Ascending aorta (tissue), 2 donors: ENCODE measurements at regions not wholly inside any gene's neighbourhood (a gene's known extent, or its start where the extent isn't known, plus 50 kb on each side); places are given as distances from the start of the nearest gene placed in this dataset.

Experiments
- DNase-seq, 2 donors: peaks; one replicate each; pipeline ENCODE4 v3.0.0-alpha.2; 2019; ENCODE audit warnings: low spot score in 2 of 2
- H3K27ac ChIP-seq, 2 donors: fragments of 200-600 bp; sonication (generic); one replicate each; pipeline ENCODE4 v1.5.1; 2016 to 2017; ENCODE audit warnings: mild to moderate bottlenecking in 1 of 2
- H3K27me3 ChIP-seq: fragments of 200-600 bp; sonication (generic); one replicate; pipeline ENCODE4 v1.5.1; 2017
- H3K36me3 ChIP-seq, 2 donors: fragments of 200-600 bp; sonication (generic); one replicate each; pipeline ENCODE4 v1.5.1; 2016
- H3K4me1 ChIP-seq, 2 donors: fragments of 200-600 bp; sonication (generic); one replicate each; pipeline ENCODE4 v1.5.1; 2016 to 2017; ENCODE audit warnings: mild to moderate bottlenecking in 1 of 2
- H3K4me3 ChIP-seq, 2 donors: fragments of 200-600 bp; sonication (generic); one replicate each; pipeline ENCODE4 v1.5.1; 2016 to 2017; ENCODE audit warnings: mild to moderate bottlenecking in 1 of 2
- H3K9me3 ChIP-seq, 2 donors: fragments of 200-600 bp; sonication (generic); one replicate each; pipeline ENCODE4 v1.5.1; 2016
- intact Hi-C: fragments of 100-400 bp; cut with DNase I; formaldehyde crosslinking; loops from one replicate; pipeline ENCODE4 v1.15.1; 2023
- TF ChIP-seq, protein P1 (sequence below), 3 experiments: fragments of 200-600 bp in 2 of 3; fragments of 450-650 bp in 1 of 3; sonication (generic) in 2 of 3; IDR thresholded peaks; one replicate each; pipeline ENCODE4 v1.5.1; 2016 to 2019; ENCODE audit warnings: antibody characterized with exemption in 3 of 3, mild to moderate bottlenecking in 1 of 3, moderate library complexity in 1 of 3

DNA sequence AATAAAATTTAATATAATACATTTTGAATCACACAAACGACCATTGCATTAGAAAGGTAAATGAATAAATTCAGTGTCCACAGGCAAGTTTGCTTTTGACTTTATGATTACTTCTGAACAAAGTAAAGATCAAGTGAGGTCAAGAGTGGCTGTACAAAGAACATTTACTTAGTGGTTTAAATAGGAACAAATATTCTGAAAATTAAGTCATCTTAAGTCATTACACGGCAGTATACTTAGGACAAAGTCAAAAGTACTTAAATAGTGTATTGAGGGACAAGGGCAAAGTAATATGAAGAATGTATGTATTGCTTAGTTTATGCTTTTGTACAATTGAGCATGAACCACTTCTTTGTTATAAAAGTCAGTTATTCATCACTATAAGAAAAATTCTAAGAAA lies 1511.2 kb upstream of the CDH9 start:
- H3K36me3 ChIP-seq: no peaks in the 10 kb centered on the region
- H3K9me3 ChIP-seq: no peaks in the 10 kb centered on the region
- no peak overlapping the region for H3K4me3 ChIP-seq
- intact Hi-C loops: no loop called here
- DNase-seq: no peak
- H3K4me1 ChIP-seq: no peaks in the 10 kb centered on the region
- no peaks in the 10 kb centered on the region for H3K27me3 ChIP-seq
- TF ChIP-seq, protein P1, sequence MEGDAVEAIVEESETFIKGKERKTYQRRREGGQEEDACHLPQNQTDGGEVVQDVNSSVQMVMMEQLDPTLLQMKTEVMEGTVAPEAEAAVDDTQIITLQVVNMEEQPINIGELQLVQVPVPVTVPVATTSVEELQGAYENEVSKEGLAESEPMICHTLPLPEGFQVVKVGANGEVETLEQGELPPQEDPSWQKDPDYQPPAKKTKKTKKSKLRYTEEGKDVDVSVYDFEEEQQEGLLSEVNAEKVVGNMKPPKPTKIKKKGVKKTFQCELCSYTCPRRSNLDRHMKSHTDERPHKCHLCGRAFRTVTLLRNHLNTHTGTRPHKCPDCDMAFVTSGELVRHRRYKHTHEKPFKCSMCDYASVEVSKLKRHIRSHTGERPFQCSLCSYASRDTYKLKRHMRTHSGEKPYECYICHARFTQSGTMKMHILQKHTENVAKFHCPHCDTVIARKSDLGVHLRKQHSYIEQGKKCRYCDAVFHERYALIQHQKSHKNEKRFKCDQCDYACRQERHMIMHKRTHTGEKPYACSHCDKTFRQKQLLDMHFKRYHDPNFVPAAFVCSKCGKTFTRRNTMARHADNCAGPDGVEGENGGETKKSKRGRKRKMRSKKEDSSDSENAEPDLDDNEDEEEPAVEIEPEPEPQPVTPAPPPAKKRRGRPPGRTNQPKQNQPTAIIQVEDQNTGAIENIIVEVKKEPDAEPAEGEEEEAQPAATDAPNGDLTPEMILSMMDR (IDR thresholded peaks at IDR 0.05): no peak
- H3K27ac ChIP-seq: no peak overlapping the region

DNA sequence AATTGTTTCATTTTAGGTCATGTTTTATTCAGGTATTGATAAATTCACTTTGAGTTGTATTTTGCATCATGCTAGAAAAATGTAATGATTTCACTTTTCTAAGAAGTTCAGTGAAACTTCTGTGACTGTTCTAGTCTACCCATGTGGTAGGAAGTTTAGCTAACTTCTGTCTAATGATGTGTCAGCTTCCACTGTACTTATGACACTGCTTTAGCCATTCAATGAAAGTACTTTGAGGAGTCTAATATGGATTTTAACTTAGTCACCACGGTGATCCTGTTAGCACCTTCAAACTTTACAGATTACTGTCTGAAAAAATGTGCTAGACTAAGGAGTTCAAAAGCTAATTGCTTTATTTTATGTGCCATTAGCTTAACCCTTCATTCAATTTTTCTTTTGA lies 1510.5 kb upstream of the CDH9 start:
- Histone ChIP-seq H3K4me3 (no peak overlapping the region), H3K36me3 (no peaks in the 10 kb centered on the region), H3K9me3 (no peaks in the 10 kb centered on the region), H3K27me3 (no peaks in the 10 kb centered on the region), H3K4me1 (no peaks in the 10 kb centered on the region), H3K27ac (no peak overlapping the region)
- DNase-seq: no peak
- intact Hi-C loops: no loop called here
- TF ChIP-seq, protein P1 (IDR thresholded peaks at IDR 0.05): no peak

DNA sequence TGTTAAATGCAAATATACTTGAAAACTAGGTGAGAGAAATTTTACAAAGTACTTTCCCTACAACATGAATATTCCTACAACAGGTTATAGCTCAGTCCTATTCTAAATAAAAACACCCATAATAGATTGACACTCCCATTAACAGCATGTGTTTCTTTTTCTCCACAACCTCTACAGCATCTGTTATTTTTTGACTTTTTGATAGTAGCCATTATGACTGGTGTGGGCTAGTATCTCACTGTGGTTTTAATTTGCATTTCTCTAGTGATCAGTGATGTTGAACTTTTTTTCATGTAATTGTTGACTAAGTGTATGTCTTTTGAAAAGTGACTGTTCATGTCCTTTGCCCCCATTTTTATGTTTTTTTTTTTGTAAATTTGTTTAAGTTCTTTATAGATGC lies 1506.1 kb upstream of the CDH9 start:
- Histone ChIP-seq H3K36me3 (no peaks in the 10 kb centered on the region), H3K27me3 (no peaks in the 10 kb centered on the region), H3K27ac (no peak overlapping the region), H3K4me3 (no peak overlapping the region), H3K4me1 (no peaks in the 10 kb centered on the region), H3K9me3 (no peaks in the 10 kb centered on the region)
- DNase-seq: no peak
- TF ChIP-seq, protein P1 (IDR thresholded peaks at IDR 0.05): no peak
- intact Hi-C loops: no loop called here

DNA sequence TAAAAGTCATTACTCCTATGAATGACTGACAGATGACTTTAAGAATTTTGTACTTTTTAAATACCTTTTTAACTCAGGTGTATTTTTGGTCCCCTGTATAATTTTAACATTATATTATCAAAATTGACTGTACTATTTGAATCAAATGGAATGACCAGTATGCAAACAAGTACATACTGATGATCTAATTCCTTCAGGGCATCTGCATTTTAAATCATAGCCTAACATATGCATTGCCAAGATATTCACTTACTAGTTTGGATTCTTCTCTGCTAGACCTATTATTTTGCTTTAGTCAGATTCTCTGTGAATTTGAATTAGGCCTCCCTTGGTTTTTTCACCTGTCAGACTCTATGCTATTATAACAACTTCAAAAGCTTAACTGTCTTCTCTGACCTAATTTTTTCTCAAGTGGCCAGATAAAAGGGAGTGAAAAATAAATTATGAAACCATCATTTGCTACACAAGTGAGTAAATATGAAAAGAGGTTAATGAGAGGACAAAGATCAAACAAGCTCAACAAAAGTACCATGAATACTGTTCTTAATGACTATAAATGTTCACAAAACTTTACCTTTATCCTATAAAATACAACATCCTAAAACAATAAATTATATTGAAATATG lies 1505.2 kb upstream of the CDH9 start:
- H3K4me3 ChIP-seq: no peak overlapping the region
- TF ChIP-seq, protein P1 (IDR thresholded peaks at IDR 0.05): no peak

DNA sequence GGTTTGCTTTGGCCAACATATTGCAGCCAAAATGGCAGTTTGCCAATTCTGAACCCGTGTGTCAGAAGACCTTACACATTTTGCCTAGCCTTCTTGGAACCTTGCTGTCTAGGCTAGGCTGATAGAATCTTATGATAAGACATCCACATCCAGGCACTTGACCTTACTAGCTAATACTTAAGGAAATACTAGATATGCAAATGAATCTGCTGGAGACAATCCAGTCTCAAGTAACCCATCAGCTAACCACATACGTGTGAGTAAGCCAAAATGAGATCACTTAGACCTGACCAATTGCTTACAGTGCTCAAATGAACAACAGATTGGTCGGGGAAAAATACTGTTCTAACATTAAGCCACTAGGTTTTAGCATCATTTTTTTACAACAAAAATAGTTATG lies 1504.6 kb upstream of the CDH9 start:
- TF ChIP-seq, protein P1 (IDR thresholded peaks at IDR 0.05): no peak
- Histone ChIP-seq H3K27me3 (no peaks in the 10 kb centered on the region), H3K9me3 (no peaks in the 10 kb centered on the region), H3K4me3 (no peak overlapping the region), H3K36me3 (no peaks in the 10 kb centered on the region), H3K27ac (no peak overlapping the region), H3K4me1 (no peaks in the 10 kb centered on the region)
- DNase-seq: no peak
- intact Hi-C loops: no loop called here

More for the DNA sequence above, 1505.2 kb upstream of the CDH9 start:
- intact Hi-C loops: no loop called here
- DNase-seq: no peak
- H3K36me3 ChIP-seq: no peaks in the 10 kb centered on the region
- H3K27ac ChIP-seq: no peak overlapping the region
- H3K27me3 ChIP-seq: no peaks in the 10 kb centered on the region
- H3K4me1 ChIP-seq: no peaks in the 10 kb centered on the region
- H3K9me3 ChIP-seq: no peaks in the 10 kb centered on the region
